22Rv1 (cell line): ENCODE measurements at regions not wholly inside any gene's neighbourhood (a gene's known extent, or its start where the extent isn't known, plus 50 kb on each side); places are given as distances from the start of the nearest gene placed in this dataset.

Source experiments
- H3K27ac ChIP-seq: fragments of 450-650 bp; 2 replicates; pipeline ENCODE4 v1.5.1; 2017
- CTCF ChIP-seq: fragments of 450-650 bp; IDR thresholded peaks from 2 replicates; pipeline ENCODE4 v1.5.1; 2017; ENCODE audit warnings: mild to moderate bottlenecking
- ZFX ChIP-seq: fragments of 450-650 bp; IDR thresholded peaks from 2 replicates; pipeline ENCODE4 v1.6.1; 2017; ENCODE audit warnings: antibody characterized with exemption, borderline replicate concordance

- no peak overlapping the region for H3K27ac ChIP-seq
- TF ChIP-seq CTCF (no peak), ZFX (no peak)
Measured at GRCh38 chrX:65813245-65813644, 145.8 kb downstream of the MSN start.

- H3K27ac ChIP-seq: no peak overlapping the region
- no peak for TF ChIP-seq ZFX
- no peak for TF ChIP-seq CTCF
Measured at GRCh38 chrX:65811558-65812228, 144.2 kb downstream of the MSN start.
